Mesenchymal stem cell (in vitro differentiated cells and primary cell): ENCODE measurements at regions not wholly inside any gene's neighbourhood (a gene's known extent, or its start where the extent isn't known, plus 50 kb on each side); places are given as distances from the start of the nearest gene placed in this dataset.

Experiments used
- DNase-seq: peaks from one replicate; pipeline ENCODE4 v3.0.0-alpha.2; 2013
- H2AFZ ChIP-seq: one replicate; pipeline ENCODE4 v1.6.1; 2013; ENCODE audit warnings: low read depth, mild to moderate bottlenecking, control low read depth, inconsistent platforms, low read length, moderate library complexity
- H2AK5ac ChIP-seq: 2 replicates; pipeline ENCODE4 v1.6.1; 2013; ENCODE audit warnings: low read length, moderate library complexity, mild to moderate bottlenecking, inconsistent platforms; ENCODE audit not compliant: severe bottlenecking
- H2BK120ac ChIP-seq: one replicate; pipeline ENCODE4 v1.6.1; 2013; ENCODE audit warnings: low read depth, mild to moderate bottlenecking, inconsistent platforms, low read length, moderate library complexity
- H2BK12ac ChIP-seq, 2 experiments: one replicate each; pipeline ENCODE4 v1.6.1; 2013; ENCODE audit warnings: inconsistent platforms in 2 of 2, low read length in 2 of 2, mild to moderate bottlenecking in 2 of 2, moderate library complexity in 2 of 2, control low read depth in 1 of 2
- H2BK15ac ChIP-seq: one replicate; pipeline ENCODE4 v1.6.1; 2013; ENCODE audit warnings: mild to moderate bottlenecking, low read depth, inconsistent platforms; ENCODE audit not compliant: poor library complexity, severe bottlenecking
- H2BK5ac ChIP-seq: 2 replicates; pipeline ENCODE4 v1.6.1; 2013; ENCODE audit warnings: low read depth, mild to moderate bottlenecking, low read length, control low read depth, inconsistent platforms; ENCODE audit not compliant: poor library complexity, severe bottlenecking
- H3K14ac ChIP-seq, 2 experiments: one replicate each; pipeline ENCODE4 v1.6.1; 2013; ENCODE audit warnings: inconsistent platforms in 2 of 2, low read length in 2 of 2, control low read depth in 1 of 2, mild to moderate bottlenecking in 1 of 2, moderate library complexity in 1 of 2
- H3K18ac ChIP-seq, 2 experiments: one replicate each; pipeline ENCODE4 v1.6.1; 2013; ENCODE audit warnings: inconsistent platforms in 2 of 2, low read length in 2 of 2, control low read depth in 1 of 2, low read depth in 1 of 2, mild to moderate bottlenecking in 1 of 2
- H3K23ac ChIP-seq, 2 experiments: one replicate each; pipeline ENCODE4 v1.6.1; 2013; ENCODE audit warnings: inconsistent platforms in 2 of 2, low read length in 2 of 2, mild to moderate bottlenecking in 2 of 2, moderate library complexity in 2 of 2, control low read depth in 1 of 2
- H3K27ac ChIP-seq: 2 replicates; pipeline ENCODE4 v1.5.1; 2013; ENCODE audit warnings: mild to moderate bottlenecking, moderate library complexity, low read length, control low read depth, inconsistent platforms; ENCODE audit not compliant: poor library complexity, severe bottlenecking
- H3K27me3 ChIP-seq, 2 experiments: 2 replicates each; pipeline versions ENCODE4 v1.6.1 to v1.7.0; 2013; ENCODE audit warnings: low read length in 2 of 2, mild to moderate bottlenecking in 2 of 2, moderate library complexity in 2 of 2, control low read depth in 1 of 2, inconsistent platforms in 1 of 2; ENCODE audit not compliant: control insufficient read depth in 1 of 2, insufficient read depth in 1 of 2
- H3K36me3 ChIP-seq, 2 experiments: 2 replicates each; pipeline versions ENCODE4 v1.6.1 to v1.7.0; 2013; ENCODE audit warnings: low read length in 2 of 2, control low read depth in 1 of 2, inconsistent platforms in 1 of 2, low read depth in 1 of 2, mild to moderate bottlenecking in 1 of 2; ENCODE audit not compliant: insufficient read depth in 2 of 2, control insufficient read depth in 1 of 2
- H3K4ac ChIP-seq, 2 experiments: one replicate each; pipeline ENCODE4 v1.6.1; 2013; ENCODE audit warnings: inconsistent platforms in 2 of 2, low read length in 2 of 2, mild to moderate bottlenecking in 2 of 2, moderate library complexity in 2 of 2, control low read depth in 1 of 2, low read depth in 1 of 2
- H3K4me1 ChIP-seq: 2 replicates; pipeline ENCODE4 v1.6.1; 2013; ENCODE audit warnings: low read depth, low read length, control low read depth; ENCODE audit not compliant: control insufficient read depth, insufficient read depth
- H3K4me2 ChIP-seq: 2 replicates; pipeline ENCODE4 v1.6.1; 2013; ENCODE audit warnings: low read length, mild to moderate bottlenecking, inconsistent platforms; ENCODE audit not compliant: poor library complexity, severe bottlenecking
- H3K4me3 ChIP-seq, 2 experiments: 2 replicates each; pipeline versions ENCODE4 v1.5.1 to v1.7.0; 2013; ENCODE audit warnings: low read length in 2 of 2, mild to moderate bottlenecking in 2 of 2, control low read depth in 1 of 2, low read depth in 1 of 2; ENCODE audit not compliant: insufficient read depth in 1 of 2
- H3K79me1 ChIP-seq: replicated peaks from 2 replicates; pipeline ENCODE4 v1.6.1; 2013; ENCODE audit warnings: mild to moderate bottlenecking, control low read depth, low read length, inconsistent platforms; ENCODE audit not compliant: poor library complexity, severe bottlenecking
- H3K9ac ChIP-seq: 2 replicates; pipeline ENCODE4 v1.7.0; 2013; ENCODE audit warnings: mild to moderate bottlenecking, low read length, moderate library complexity
- H3K9me3 ChIP-seq: 2 replicates; pipeline ENCODE4 v1.7.0; 2013; ENCODE audit warnings: mild to moderate bottlenecking, low read length; ENCODE audit not compliant: control insufficient read depth
- H4K8ac ChIP-seq: one replicate; pipeline ENCODE4 v1.6.1; 2013; ENCODE audit warnings: inconsistent platforms, mild to moderate bottlenecking, low read length, moderate library complexity
- H4K91ac ChIP-seq: one replicate; pipeline ENCODE4 v1.6.1; 2013; ENCODE audit warnings: mild to moderate bottlenecking, low read length, inconsistent platforms
- WGBS: methylation state at CpG from one replicate; pipeline ENCODE4 v1.1.7; 2013; ENCODE audit warnings: mixed read lengths; 5-methylcytosine and 5-hydroxymethylcytosine counted together

DNA sequence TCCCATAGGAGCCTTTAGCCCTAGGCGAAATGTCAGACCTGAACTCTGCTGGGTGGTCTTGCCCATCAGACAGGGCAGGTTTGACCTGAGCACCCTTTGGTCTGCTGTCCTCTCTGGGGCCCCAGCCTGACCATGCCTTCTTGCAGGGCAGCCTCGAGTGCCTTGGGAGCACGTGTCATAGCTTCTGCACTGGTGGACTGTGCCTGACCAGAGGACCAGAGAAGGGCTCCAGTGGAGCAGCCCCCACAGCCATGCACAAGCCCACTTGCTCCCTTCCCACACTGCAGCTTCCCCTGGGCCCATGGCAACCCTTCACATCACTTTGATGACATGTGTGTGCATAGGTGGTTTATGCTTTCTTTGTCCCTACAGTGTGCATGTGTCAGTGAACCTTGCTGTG, 394.0 kb downstream of the TEX13C start:
- Histone ChIP-seq H3K4me3 (no peak overlapping the region), H2BK5ac (no peak overlapping the region), H3K36me3 (no peaks in the 10 kb centered on the region), H2AK5ac (no peak overlapping the region), H3K23ac (no peak overlapping the region), H2BK15ac (no peak overlapping the region), H3K9me3 (no peaks in the 10 kb centered on the region), H3K27ac (no peak overlapping the region), H2BK120ac (no peak overlapping the region), H2BK12ac (no peak overlapping the region), H3K14ac (no peak overlapping the region), H4K91ac (no peak overlapping the region), H3K18ac (no peak overlapping the region), H3K27me3 (no peaks in the 10 kb centered on the region), H2AFZ (no peak overlapping the region), H3K4ac (no peak overlapping the region), H3K4me1 (peaks cover 2% of the 10 kb centered on the region), H3K4me2 (no peak overlapping the region), H4K8ac (no peak overlapping the region), H3K9ac (no peak overlapping the region), H3K79me1 (no peaks in the 10 kb centered on the region)
- DNase-seq = no peak
- WGBS = 84% methylated on average over 3 of the region's 3 CpGs

DNA sequence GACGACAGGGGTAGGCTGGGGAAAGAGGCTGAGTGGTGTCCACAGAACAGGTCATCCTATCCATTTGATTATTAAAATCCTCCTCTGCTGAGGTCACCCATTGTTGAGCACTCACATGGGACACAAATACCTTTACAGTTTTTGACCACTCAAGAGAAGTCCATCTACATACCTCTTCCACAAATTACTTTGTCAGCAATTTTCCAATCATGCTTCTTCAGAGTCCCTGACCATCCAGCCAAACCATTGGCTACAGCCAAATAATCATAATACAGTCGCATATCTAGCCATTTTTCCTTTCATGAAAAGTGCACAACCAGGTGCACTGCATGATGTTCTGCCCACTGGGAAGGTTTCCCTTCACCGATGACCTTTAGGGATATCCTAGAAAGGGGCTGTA, 407.4 kb downstream of the TEX13C start:
- H4K91ac ChIP-seq = no peak overlapping the region
- H3K4me3 ChIP-seq = no peak overlapping the region
- H3K23ac ChIP-seq = no peak overlapping the region
- no peak overlapping the region for H3K4me2 ChIP-seq
- no peak overlapping the region for H2AFZ ChIP-seq
- H3K9ac ChIP-seq = no peak overlapping the region
- H3K18ac ChIP-seq = no peak overlapping the region
- no peaks in the 10 kb centered on the region for H3K27me3 ChIP-seq
- no peak overlapping the region for H2BK12ac ChIP-seq
- no peak overlapping the region for H3K27ac ChIP-seq
- no peak overlapping the region for H3K14ac ChIP-seq
- no peak overlapping the region for H4K8ac ChIP-seq
- 87% methylated on average over 3 of the region's 3 CpGs for WGBS
- no peak overlapping the region for H2BK120ac ChIP-seq
- no peak for DNase-seq
- no peak overlapping the region for H2BK15ac ChIP-seq
- H2BK5ac ChIP-seq = no peak overlapping the region
- no peak overlapping the region for H2AK5ac ChIP-seq
- H3K9me3 ChIP-seq = peaks cover 3% of the 10 kb centered on the region
- no peak overlapping the region for H3K4ac ChIP-seq
- no peaks in the 10 kb centered on the region for H3K79me1 ChIP-seq
- H3K4me1 ChIP-seq = no peaks in the 10 kb centered on the region
- H3K36me3 ChIP-seq = no peaks in the 10 kb centered on the region

- Histone ChIP-seq H3K4ac (no peak overlapping the region), H2BK15ac (no peak overlapping the region), H4K91ac (no peak overlapping the region), H3K23ac (no peak overlapping the region), H3K36me3 (no peaks in the 10 kb centered on the region), H2AK5ac (no peak overlapping the region), H3K9ac (no peak overlapping the region), H3K18ac (no peak overlapping the region), H2BK5ac (no peak overlapping the region), H3K4me3 (no peak overlapping the region), H3K9me3 (peaks cover 4% of the 10 kb centered on the region), H3K4me1 (no peaks in the 10 kb centered on the region), H3K27me3 (no peaks in the 10 kb centered on the region), H3K4me2 (no peak overlapping the region), H3K14ac (no peak overlapping the region), H3K27ac (no peak overlapping the region), H2AFZ (no peak overlapping the region), H2BK120ac (no peak overlapping the region), H2BK12ac (no peak overlapping the region), H4K8ac (no peak overlapping the region), H3K79me1 (no peaks in the 10 kb centered on the region)
- 81% methylated on average over 6 of the region's 6 CpGs for WGBS
- no peak for DNase-seq
Measured at GRCh38 chrX:125736008-125736729, 416.5 kb downstream of the TEX13C start.

- no peaks in the 10 kb centered on the region for H3K9me3 ChIP-seq
- H2BK5ac ChIP-seq = no peak overlapping the region
- no peak overlapping the region for H3K4me3 ChIP-seq
- H3K27ac ChIP-seq = no peak overlapping the region
- H3K79me1 ChIP-seq = no peaks in the 10 kb centered on the region
- no peak overlapping the region for H4K8ac ChIP-seq
- H4K91ac ChIP-seq = no peak overlapping the region
- no peak for DNase-seq
- H3K23ac ChIP-seq = no peak overlapping the region
- no peak overlapping the region for H2BK15ac ChIP-seq
- no peak overlapping the region for H2AFZ ChIP-seq
- H2BK120ac ChIP-seq = no peak overlapping the region
- H2AK5ac ChIP-seq = no peak overlapping the region
- H2BK12ac ChIP-seq = no peak overlapping the region
- no peak overlapping the region for H3K4me2 ChIP-seq
- no peaks in the 10 kb centered on the region for H3K27me3 ChIP-seq
- no peak overlapping the region for H3K9ac ChIP-seq
- no peak overlapping the region for H3K4ac ChIP-seq
- no peak overlapping the region for H3K14ac ChIP-seq
- no peaks in the 10 kb centered on the region for H3K36me3 ChIP-seq
- H3K4me1 ChIP-seq = no peaks in the 10 kb centered on the region
- no peak overlapping the region for H3K18ac ChIP-seq
Measured at GRCh38 chrX:125742811-125743210, 423.1 kb downstream of the TEX13C start.
